ENCODE measurements at regions not wholly inside any gene's neighbourhood (a gene's known extent, or its start where the extent isn't known, plus 50 kb on each side); places are given as distances from the start of the nearest gene placed in this dataset.
A peak's percentile ranks its signal among the peaks of the same experiment; 100 is the strongest.

- DNase-seq (ENCODE audit: low spot score), result no peak
Observed at GRCh38 chr10:120702032-120702431, 149.1 kb upstream of the WDR11 start.

GRCh38 chr10:120705309-120705708, 145.9 kb upstream of the WDR11 start:
- no peak for DNase-seq (ENCODE audit: low spot score)

More at GRCh38 chr10:120702032-120702431, 149.1 kb upstream of the WDR11 start:
- TF ChIP-seq CTCF (IDR thresholded peaks at IDR 0.05; ENCODE audit: extremely low read depth, missing control alignments), result no peak

GRCh38 chr10:120710076-120710475, 141.1 kb upstream of the WDR11 start:
- TF ChIP-seq CTCF (IDR thresholded peaks at IDR 0.05; ENCODE audit: extremely low read depth, missing control alignments), result no peak
- no peak for DNase-seq (ENCODE audit: low spot score)

More at GRCh38 chr10:120705309-120705708, 145.9 kb upstream of the WDR11 start:
- TF ChIP-seq CTCF (IDR thresholded peaks at IDR 0.05; ENCODE audit: extremely low read depth, missing control alignments), result no peak

- no peak for TF ChIP-seq CTCF (IDR thresholded peaks at IDR 0.05; ENCODE audit: extremely low read depth, missing control alignments)
- no peak for DNase-seq (ENCODE audit: low spot score)
Observed at GRCh38 chr10:120711860-120712259, 139.3 kb upstream of the WDR11 start.

GRCh38 chr10:120713573-120714205, 137.5 kb upstream of the WDR11 start:
- DNase-seq (ENCODE audit: low spot score), result no peak
- no peak for TF ChIP-seq CTCF (IDR thresholded peaks at IDR 0.05; ENCODE audit: extremely low read depth, missing control alignments)

- DNase-seq (ENCODE audit: low spot score), result no peak
- TF ChIP-seq CTCF (IDR thresholded peaks at IDR 0.05; ENCODE audit: extremely low read depth, missing control alignments), result no peak
Observed at GRCh38 chr10:120715171-120715570, 136.0 kb upstream of the WDR11 start.

- no peak for TF ChIP-seq CTCF (IDR thresholded peaks at IDR 0.05; ENCODE audit: extremely low read depth, missing control alignments)
- peak; percentile 6 for DNase-seq (ENCODE audit: low spot score)
Observed at GRCh38 chr10:120719333-120719732, 131.8 kb upstream of the WDR11 start.
